Upper lobe of left lung (tissue), 4 donors: ENCODE measurements at regions not wholly inside any gene's neighbourhood (a gene's known extent, or its start where the extent isn't known, plus 50 kb on each side); places are given as distances from the start of the nearest gene placed in this dataset.

ENCODE experiments used
- EP300 ChIP-seq, 4 donors: sonication (generic); formaldehyde crosslinking; IDR thresholded peaks; one replicate each; pipeline ENCODE4 v1.5.1; 2017; ENCODE audit warnings: antibody characterized with exemption in 4 of 4, control low read depth in 2 of 4
- POLR2A ChIP-seq, 4 donors: fragments of 450-650 bp; IDR thresholded peaks; one replicate each; pipeline ENCODE4 v1.5.1; 2016 to 2017; ENCODE audit warnings: antibody characterized with exemption in 4 of 4, mild to moderate bottlenecking in 2 of 4
- POLR2AphosphoS5 ChIP-seq, 2 donors: sonication (generic); formaldehyde crosslinking; IDR thresholded peaks; one replicate each; pipeline ENCODE4 v1.5.1; 2017; ENCODE audit warnings: antibody characterized with exemption in 2 of 2
- TF ChIP-seq, protein P1 (sequence below), 6 experiments: fragments of 450-650 bp in 4 of 6; fragments of 200-600 bp in 2 of 6; sonication (generic) in 2 of 6; IDR thresholded peaks; one replicate each; pipeline ENCODE4 v1.5.1; 2016 to 2019; ENCODE audit warnings: antibody characterized with exemption in 6 of 6

DNA sequence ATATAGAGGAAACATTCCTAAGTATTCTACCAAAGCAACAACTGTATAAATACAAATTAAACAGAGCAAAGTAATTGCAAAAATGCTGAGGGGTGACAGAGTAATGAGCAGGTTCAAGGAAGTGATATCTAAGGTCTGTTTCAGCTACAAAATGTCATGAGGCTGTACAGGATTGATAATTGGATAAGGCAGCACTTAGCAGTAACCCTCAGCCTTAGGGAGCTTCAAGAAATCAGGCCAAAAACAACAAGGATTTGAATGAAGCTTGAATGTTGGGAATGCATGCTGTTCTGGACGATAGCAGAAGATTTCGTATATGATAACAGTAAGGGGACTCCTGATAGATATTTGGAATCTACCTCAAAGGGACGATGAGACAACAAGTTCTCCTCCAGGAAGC is 142.0 kb upstream of the MMADHC start:
- TF ChIP-seq, protein P1, sequence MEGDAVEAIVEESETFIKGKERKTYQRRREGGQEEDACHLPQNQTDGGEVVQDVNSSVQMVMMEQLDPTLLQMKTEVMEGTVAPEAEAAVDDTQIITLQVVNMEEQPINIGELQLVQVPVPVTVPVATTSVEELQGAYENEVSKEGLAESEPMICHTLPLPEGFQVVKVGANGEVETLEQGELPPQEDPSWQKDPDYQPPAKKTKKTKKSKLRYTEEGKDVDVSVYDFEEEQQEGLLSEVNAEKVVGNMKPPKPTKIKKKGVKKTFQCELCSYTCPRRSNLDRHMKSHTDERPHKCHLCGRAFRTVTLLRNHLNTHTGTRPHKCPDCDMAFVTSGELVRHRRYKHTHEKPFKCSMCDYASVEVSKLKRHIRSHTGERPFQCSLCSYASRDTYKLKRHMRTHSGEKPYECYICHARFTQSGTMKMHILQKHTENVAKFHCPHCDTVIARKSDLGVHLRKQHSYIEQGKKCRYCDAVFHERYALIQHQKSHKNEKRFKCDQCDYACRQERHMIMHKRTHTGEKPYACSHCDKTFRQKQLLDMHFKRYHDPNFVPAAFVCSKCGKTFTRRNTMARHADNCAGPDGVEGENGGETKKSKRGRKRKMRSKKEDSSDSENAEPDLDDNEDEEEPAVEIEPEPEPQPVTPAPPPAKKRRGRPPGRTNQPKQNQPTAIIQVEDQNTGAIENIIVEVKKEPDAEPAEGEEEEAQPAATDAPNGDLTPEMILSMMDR (IDR thresholded peaks at IDR 0.05) = no peak
- TF ChIP-seq POLR2A (IDR thresholded peaks at IDR 0.05) = no peak
- TF ChIP-seq EP300 (IDR thresholded peaks at IDR 0.05) = no peak
- TF ChIP-seq POLR2AphosphoS5 (IDR thresholded peaks at IDR 0.05) = no peak
